ENCODE measurements at regions not wholly inside any gene's neighbourhood (a gene's known extent, or its start where the extent isn't known, plus 50 kb on each side); places are given as distances from the start of the nearest gene placed in this dataset.

DNA sequence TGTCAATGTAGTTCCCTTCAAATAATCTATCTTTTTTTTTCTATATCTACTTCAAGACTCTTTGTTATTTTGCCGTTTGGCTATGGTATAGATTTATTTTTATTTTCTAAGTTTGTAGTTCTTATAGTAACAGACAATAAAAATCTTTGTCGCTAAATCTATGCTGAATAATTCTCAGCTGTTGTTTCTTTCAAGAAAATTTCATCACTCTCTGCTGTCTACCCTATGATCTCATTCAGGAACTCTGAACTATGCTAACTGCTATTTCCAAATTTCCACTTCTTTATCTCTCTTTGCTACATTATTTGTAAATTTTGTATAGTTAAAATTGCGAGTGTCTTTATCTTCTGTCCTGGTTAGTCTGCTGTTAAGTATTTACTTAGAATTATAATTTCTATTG lies 353.6 kb downstream of the LRFN5 start:
- peak; percentile 1 for DNase-seq (ENCODE audit: low spot score)

DNA sequence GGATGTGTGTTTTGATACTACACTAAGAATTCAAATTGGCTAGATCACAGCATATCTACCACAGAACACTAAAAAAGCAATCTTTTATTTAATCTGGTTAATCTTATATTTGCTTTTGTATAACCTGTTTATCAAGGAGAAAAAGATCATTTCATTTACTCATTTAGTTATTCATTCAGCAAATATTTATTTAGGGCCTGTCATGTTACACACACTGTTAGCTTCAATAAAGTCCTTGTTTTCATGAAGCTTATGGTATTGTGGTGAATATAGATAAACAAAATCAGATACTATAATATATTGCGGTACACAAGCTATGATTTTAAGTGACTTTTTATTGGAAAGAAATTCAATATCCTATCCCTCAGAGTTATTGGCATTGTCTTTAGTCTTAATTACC lies 350.8 kb downstream of the LRFN5 start:
- DNase-seq (ENCODE audit: low spot score) = no peak
